Osteoblast (primary cell): ENCODE measurements at regions not wholly inside any gene's neighbourhood (a gene's known extent, or its start where the extent isn't known, plus 50 kb on each side); places are given as distances from the start of the nearest gene placed in this dataset.

Source experiments
- DNase-seq: peaks from one replicate; pipeline ENCODE4 v3.0.0; 2011; ENCODE audit warnings: low spot score, mixed read lengths; ENCODE audit not compliant: insufficient read length; ENCODE audit errors: missing footprints
- H2AFZ ChIP-seq: 2 replicates; pipeline ENCODE4 v1.6.0; 2011; ENCODE audit warnings: mild to moderate bottlenecking, low read length
- H3K27ac ChIP-seq: 2 replicates; pipeline ENCODE4 v1.5.1; 2011; ENCODE audit warnings: mild to moderate bottlenecking, low read depth, low read length, moderate library complexity
- H3K27me3 ChIP-seq: 2 replicates; pipeline ENCODE4 v1.6.0; 2012; ENCODE audit warnings: mild to moderate bottlenecking, control low read depth, inconsistent platforms, low read length, moderate library complexity; ENCODE audit not compliant: insufficient read depth
- H3K36me3 ChIP-seq: 2 replicates; pipeline ENCODE4 v1.5.1; 2011; ENCODE audit warnings: mild to moderate bottlenecking, low read length, control low read depth, moderate library complexity; ENCODE audit not compliant: insufficient read depth
- H3K4me1 ChIP-seq: 2 replicates; pipeline ENCODE4 v1.5.1; 2011; ENCODE audit warnings: mild to moderate bottlenecking, low read length, control low read depth, moderate library complexity; ENCODE audit not compliant: insufficient read depth
- H3K4me2 ChIP-seq: 2 replicates; pipeline ENCODE4 v1.6.0; 2011; ENCODE audit warnings: mild to moderate bottlenecking, low read length; ENCODE audit not compliant: insufficient read depth
- H3K4me3 ChIP-seq: fragments of 200-600 bp; sonication (generic); 3 replicates; pipeline ENCODE4 v1.5.1; 2012; ENCODE audit warnings: mild to moderate bottlenecking, low read length, inconsistent platforms; ENCODE audit not compliant: insufficient read depth
- H3K79me2 ChIP-seq: 2 replicates; pipeline ENCODE4 v1.6.0; 2012; ENCODE audit warnings: mild to moderate bottlenecking, low read length, control low read depth, inconsistent platforms; ENCODE audit not compliant: insufficient read depth
- H3K9me3 ChIP-seq: 2 replicates; pipeline ENCODE4 v1.5.1; 2011; ENCODE audit warnings: low read depth, low read length, control low read depth
- H4K20me1 ChIP-seq: 2 replicates; pipeline ENCODE4 v1.6.0; 2012; ENCODE audit warnings: mild to moderate bottlenecking, low read length, control low read depth; ENCODE audit not compliant: insufficient read depth
- TF ChIP-seq, protein P1 (sequence below): IDR thresholded peaks from 2 replicates; pipeline ENCODE4 v1.5.1; 2011; ENCODE audit warnings: mild to moderate bottlenecking, low read depth, low read length, moderate library complexity; ENCODE audit errors: extremely low read depth

DNA sequence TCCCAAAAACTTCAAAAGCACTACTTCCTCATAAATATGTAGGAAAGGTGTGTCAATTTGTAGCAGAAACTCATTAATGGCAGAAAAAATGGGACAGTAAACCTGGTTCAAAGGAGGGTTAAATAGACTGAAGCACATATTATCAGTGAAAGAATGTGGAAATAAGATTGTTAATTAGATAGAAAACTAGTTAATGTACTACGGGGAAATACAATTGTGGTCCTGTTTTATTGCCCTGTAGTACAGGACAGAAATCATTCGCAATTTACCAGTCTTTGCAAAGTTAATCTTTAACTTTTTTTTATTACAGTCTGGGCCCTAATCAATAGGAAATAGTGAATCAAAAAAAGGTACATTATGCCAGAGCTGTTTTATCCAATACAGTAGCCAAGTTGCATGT lies 82.0 kb upstream of the PAK5 start:
- TF ChIP-seq, protein P1, sequence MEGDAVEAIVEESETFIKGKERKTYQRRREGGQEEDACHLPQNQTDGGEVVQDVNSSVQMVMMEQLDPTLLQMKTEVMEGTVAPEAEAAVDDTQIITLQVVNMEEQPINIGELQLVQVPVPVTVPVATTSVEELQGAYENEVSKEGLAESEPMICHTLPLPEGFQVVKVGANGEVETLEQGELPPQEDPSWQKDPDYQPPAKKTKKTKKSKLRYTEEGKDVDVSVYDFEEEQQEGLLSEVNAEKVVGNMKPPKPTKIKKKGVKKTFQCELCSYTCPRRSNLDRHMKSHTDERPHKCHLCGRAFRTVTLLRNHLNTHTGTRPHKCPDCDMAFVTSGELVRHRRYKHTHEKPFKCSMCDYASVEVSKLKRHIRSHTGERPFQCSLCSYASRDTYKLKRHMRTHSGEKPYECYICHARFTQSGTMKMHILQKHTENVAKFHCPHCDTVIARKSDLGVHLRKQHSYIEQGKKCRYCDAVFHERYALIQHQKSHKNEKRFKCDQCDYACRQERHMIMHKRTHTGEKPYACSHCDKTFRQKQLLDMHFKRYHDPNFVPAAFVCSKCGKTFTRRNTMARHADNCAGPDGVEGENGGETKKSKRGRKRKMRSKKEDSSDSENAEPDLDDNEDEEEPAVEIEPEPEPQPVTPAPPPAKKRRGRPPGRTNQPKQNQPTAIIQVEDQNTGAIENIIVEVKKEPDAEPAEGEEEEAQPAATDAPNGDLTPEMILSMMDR: no peak
- Histone ChIP-seq H3K4me1 (no peaks in the 10 kb centered on the region), H3K4me3 (no peak overlapping the region), H3K4me2 (no peak overlapping the region), H3K27me3 (no peaks in the 10 kb centered on the region), H3K36me3 (no peaks in the 10 kb centered on the region), H4K20me1 (no peaks in the 10 kb centered on the region), H3K79me2 (no peaks in the 10 kb centered on the region), H3K27ac (no peak overlapping the region), H2AFZ (no peak overlapping the region), H3K9me3 (no peaks in the 10 kb centered on the region)
- no peak for DNase-seq

DNA sequence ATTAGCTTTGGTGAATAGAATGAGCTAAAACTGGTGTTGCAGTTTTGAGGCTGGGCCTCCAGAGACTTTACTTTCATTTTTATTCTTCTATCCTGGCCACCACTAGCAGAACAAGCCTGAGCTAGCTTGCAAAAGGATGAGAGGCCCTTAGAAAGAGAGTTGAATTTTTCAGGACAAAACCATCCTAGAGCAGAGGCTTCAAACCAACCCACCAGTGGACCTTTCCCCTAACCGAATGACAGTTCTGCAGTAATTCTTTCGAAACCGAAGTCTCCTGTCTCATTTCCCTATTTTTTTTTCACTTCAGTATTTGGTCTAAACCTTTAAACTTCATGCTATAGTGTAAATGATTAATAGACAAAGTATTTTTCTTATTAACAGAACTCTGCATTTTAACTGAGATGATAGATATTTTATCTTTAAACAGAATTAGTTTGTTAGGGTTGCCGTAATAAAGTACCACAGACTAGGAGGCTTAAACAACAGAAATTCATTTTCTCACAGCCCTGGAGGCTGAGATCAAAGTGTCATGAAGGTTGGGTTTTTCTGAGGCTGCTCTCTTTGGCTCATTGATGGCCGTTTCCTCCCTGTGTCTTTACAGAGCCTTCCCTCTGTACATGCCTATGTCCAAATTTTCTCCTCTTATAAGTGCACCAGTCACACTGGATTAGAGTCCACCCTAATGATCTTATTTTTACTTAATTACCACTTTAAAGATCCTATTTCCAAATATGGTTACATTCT lies 80.6 kb upstream of the PAK5 start:
- no peaks in the 10 kb centered on the region for H3K9me3 ChIP-seq
- TF ChIP-seq, protein P1: no peak
- no peaks in the 10 kb centered on the region for H4K20me1 ChIP-seq
- no peak overlapping the region for H3K27ac ChIP-seq
- H3K36me3 ChIP-seq: no peaks in the 10 kb centered on the region
- peaks cover 3% of the 10 kb centered on the region for H3K27me3 ChIP-seq
- no peak for DNase-seq
- no peak overlapping the region for H3K4me3 ChIP-seq
- no peak overlapping the region for H2AFZ ChIP-seq
- no peak overlapping the region for H3K4me2 ChIP-seq
- no peaks in the 10 kb centered on the region for H3K79me2 ChIP-seq
- no peaks in the 10 kb centered on the region for H3K4me1 ChIP-seq

DNA sequence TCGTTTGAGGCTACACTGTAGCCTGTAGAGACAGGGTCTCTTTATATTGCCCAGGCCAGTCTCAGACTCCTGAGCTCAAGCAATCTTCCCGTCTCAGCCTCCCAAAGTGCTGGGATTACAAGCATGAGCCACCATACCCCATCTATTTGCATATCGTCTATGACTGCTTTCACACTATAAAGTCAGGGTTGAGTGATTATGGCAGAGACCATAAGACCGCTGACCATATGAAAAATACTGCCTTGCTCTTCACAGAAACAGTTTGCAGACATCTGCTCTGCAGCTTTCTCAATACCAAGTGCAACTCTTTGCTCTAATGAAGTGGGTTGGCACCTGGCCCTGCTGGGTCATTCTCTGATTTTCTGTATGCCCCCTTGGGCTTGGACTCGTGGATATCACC lies 79.5 kb upstream of the PAK5 start:
- no peaks in the 10 kb centered on the region for H3K79me2 ChIP-seq
- TF ChIP-seq, protein P1: no peak
- no peaks in the 10 kb centered on the region for H3K36me3 ChIP-seq
- no peaks in the 10 kb centered on the region for H3K9me3 ChIP-seq
- H2AFZ ChIP-seq: no peak overlapping the region
- no peak for DNase-seq
- no peaks in the 10 kb centered on the region for H4K20me1 ChIP-seq
- H3K4me2 ChIP-seq: no peak overlapping the region
- H3K27ac ChIP-seq: no peak overlapping the region
- no peaks in the 10 kb centered on the region for H3K4me1 ChIP-seq
- peaks cover 3% of the 10 kb centered on the region for H3K27me3 ChIP-seq
- no peak overlapping the region for H3K4me3 ChIP-seq

DNA sequence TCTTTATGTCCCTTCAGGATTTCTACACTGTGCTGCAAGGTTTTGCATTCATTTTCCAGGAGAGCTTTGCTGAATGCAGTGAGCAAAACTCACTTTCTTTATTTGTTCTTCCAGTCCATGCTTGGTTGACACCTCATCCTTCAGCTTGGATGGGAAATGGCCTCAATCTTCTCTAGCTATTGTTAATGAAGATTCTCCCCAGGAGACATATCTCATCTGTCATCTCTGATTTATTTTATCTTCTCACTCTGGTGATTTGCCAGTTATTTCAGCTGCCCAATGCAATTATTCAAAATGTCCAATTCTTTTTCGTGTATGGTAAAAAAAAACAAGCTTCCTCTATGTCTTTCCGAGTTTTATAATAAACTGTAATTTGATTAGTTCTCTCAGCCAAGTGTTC lies 77.9 kb upstream of the PAK5 start:
- H3K36me3 ChIP-seq: no peaks in the 10 kb centered on the region
- H4K20me1 ChIP-seq: no peaks in the 10 kb centered on the region
- H3K79me2 ChIP-seq: no peaks in the 10 kb centered on the region
- H3K27me3 ChIP-seq: peaks cover 5% of the 10 kb centered on the region
- DNase-seq: no peak
- TF ChIP-seq, protein P1: no peak
- no peak overlapping the region for H2AFZ ChIP-seq
- H3K4me1 ChIP-seq: no peaks in the 10 kb centered on the region
- H3K4me3 ChIP-seq: no peak overlapping the region
- H3K27ac ChIP-seq: no peak overlapping the region
- H3K9me3 ChIP-seq: no peaks in the 10 kb centered on the region
- no peak overlapping the region for H3K4me2 ChIP-seq
